Nephron progenitor cell (in vitro differentiated cells): ENCODE measurements at regions not wholly inside any gene's neighbourhood (a gene's known extent, or its start where the extent isn't known, plus 50 kb on each side); places are given as distances from the start of the nearest gene placed in this dataset.

Source experiments
- DNase-seq: peaks from one replicate; pipeline ENCODE4 v3.0.0; 2021
- H3K27ac Mint-ChIP-seq: 2 replicates; pipeline ENCODE4 v1.8.0; 2021; ENCODE audit warnings: mild to moderate bottlenecking, moderate library complexity, mixed read lengths
- H3K27me3 Mint-ChIP-seq: 2 replicates; pipeline ENCODE4 v1.8.0; 2021; ENCODE audit warnings: mild to moderate bottlenecking, low read depth, mixed read lengths; ENCODE audit not compliant: poor library complexity
- H3K36me3 Mint-ChIP-seq: 2 replicates; pipeline ENCODE4 v1.8.0; 2021; ENCODE audit warnings: low read depth, mixed read lengths
- H3K4me1 Mint-ChIP-seq: 2 replicates; pipeline ENCODE4 v1.8.0; 2021; ENCODE audit warnings: mixed read lengths
- H3K4me3 Mint-ChIP-seq: 2 replicates; pipeline ENCODE4 v1.8.0; 2021; ENCODE audit warnings: mild to moderate bottlenecking, moderate library complexity, mixed read lengths
- H3K9me3 Mint-ChIP-seq: 2 replicates; pipeline ENCODE4 v1.8.0; 2021; ENCODE audit warnings: mild to moderate bottlenecking, moderate library complexity, mixed read lengths
- TF ChIP-seq, protein P1 (sequence below): fragments of 200-600 bp; sonication (generic); IDR thresholded peaks from 2 replicates; pipeline ENCODE4 v1.5.0; 2021; ENCODE audit warnings: antibody characterized with exemption

DNA sequence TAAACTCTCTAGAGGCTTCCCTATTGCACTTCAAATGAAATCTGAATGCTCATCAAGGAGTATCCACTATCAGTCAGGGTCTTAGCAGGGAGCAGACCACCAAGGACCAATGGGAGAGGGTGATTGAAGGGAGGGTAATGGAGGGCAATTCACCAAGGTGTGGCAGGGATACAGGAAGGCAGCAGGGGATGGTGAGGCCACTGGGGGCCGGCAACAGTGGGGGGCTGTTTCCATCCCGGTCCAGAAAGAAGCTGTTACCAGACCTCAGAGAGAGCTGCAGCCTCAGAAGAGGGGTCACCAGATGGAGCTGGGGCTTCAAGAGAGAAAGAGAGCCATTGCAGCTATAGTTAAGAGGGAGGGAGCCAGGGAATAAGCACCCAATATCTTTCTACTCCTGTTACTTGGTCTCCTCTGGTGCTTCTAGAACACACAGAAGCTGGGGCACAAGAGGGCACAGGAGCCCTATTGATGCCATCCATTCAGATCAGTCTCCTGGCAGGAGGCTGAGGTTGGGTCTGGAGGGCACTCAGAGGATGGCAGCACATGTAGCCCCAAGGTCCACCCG, 417.6 kb downstream of the PTPRU start:
- peaks cover 6% of the 10 kb centered on the region for H3K4me1 Mint-ChIP-seq
- H3K9me3 Mint-ChIP-seq: peaks cover 8% of the 10 kb centered on the region
- H3K36me3 Mint-ChIP-seq: no peaks in the 10 kb centered on the region
- no peak overlapping the region for H3K27ac Mint-ChIP-seq
- H3K4me3 Mint-ChIP-seq: no peak overlapping the region
- H3K27me3 Mint-ChIP-seq: peaks cover 11% of the 10 kb centered on the region
- no peak for DNase-seq
- TF ChIP-seq, protein P1, sequence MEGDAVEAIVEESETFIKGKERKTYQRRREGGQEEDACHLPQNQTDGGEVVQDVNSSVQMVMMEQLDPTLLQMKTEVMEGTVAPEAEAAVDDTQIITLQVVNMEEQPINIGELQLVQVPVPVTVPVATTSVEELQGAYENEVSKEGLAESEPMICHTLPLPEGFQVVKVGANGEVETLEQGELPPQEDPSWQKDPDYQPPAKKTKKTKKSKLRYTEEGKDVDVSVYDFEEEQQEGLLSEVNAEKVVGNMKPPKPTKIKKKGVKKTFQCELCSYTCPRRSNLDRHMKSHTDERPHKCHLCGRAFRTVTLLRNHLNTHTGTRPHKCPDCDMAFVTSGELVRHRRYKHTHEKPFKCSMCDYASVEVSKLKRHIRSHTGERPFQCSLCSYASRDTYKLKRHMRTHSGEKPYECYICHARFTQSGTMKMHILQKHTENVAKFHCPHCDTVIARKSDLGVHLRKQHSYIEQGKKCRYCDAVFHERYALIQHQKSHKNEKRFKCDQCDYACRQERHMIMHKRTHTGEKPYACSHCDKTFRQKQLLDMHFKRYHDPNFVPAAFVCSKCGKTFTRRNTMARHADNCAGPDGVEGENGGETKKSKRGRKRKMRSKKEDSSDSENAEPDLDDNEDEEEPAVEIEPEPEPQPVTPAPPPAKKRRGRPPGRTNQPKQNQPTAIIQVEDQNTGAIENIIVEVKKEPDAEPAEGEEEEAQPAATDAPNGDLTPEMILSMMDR: no peak

DNA sequence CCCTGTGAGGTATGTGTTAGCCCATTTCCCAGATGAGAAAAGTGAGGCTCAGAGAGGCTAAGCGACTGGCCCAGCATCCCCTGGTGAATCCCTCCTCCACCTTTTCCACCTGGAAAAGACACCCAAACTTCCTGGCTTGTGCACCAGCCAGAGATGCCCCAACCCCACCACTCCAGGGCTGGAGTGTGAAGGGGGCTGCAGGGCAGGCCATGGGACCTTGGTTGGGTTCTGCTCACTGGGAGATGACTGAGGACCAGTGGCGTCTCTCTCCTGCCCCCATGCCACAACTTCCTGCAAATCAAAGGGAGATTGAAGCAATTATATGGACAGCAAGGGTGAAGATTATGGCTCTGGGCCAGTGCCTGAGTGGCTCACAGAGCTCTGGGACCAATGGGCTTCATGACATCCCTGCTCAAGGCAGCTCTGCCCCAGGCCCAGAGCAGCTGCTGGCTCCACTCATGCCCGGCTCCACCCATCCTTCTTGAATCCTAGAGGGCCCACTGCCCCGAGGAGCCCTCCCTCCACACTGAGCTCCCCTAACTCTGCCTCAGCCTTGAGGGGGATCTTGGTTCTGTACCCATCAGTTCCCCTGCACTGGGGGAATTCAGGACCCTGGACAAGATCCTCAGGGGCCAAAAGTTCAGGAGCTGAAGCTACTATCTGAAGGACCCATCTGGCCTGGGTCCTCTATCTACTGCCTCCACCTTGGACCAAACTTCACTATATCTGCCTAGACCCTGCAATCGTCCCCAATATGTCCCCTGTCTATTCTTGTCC, 416.9 kb downstream of the PTPRU start:
- H3K9me3 Mint-ChIP-seq: peaks cover 4% of the 10 kb centered on the region
- peaks cover 6% of the 10 kb centered on the region for H3K4me1 Mint-ChIP-seq
- no peak overlapping the region for H3K4me3 Mint-ChIP-seq
- TF ChIP-seq, protein P1: no peak
- no peaks in the 10 kb centered on the region for H3K36me3 Mint-ChIP-seq
- H3K27me3 Mint-ChIP-seq: peaks cover 11% of the 10 kb centered on the region
- DNase-seq: peak; percentile 42
- no peak overlapping the region for H3K27ac Mint-ChIP-seq

DNA sequence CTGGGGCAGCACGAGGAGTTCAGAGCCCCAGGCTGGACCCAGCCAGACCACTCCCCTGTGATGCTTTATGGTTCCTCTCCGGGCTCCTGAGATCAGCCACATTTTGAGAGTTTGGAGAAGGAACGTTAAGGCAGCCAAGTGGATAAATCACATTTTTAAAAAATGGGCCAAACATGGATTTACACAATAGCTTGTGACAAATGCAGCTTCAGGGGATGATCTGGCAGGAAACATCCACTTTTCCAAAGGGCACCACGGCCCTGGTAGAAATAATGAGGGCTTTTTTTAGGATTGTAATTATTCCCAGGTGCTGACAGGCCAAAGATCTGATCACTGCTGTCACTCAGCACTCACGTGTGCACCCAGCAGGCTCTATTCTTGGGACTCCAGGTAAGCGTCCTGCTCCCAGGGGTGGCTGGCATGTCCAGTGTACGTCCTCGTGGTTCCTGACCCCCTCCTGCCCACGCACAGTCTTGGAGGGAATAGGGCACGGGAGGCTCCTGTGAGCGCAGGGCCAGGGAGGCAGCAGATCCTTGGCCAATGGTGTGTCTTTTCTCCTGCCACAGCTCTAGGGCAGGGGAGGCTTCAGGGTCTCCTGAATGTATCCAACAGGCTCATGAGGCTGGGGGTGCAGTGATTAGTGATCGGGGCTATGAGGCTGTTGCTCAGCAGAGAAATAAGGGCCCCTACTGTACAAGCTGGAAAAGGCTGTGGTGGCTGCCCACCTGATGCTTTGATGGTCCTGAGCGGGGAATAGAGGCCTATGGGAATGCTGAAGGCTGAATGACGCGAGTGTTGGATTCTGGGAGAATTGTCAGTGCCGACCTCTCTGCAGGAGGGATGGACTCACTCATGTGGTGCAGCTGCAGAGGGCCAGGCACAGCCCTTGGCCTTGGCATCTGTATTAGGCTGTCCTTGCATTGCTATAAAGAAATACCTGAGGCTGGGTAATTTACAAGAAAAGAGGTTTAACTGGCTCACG, 415.7 kb downstream of the PTPRU start:
- Mint-ChIP-seq H3K9me3 (peaks cover 4% of the 10 kb centered on the region), H3K36me3 (no peaks in the 10 kb centered on the region), H3K27ac (peak overlapping the region; percentile 47), H3K4me3 (no peak overlapping the region), H3K4me1 (peaks cover 6% of the 10 kb centered on the region), H3K27me3 (peaks cover 17% of the 10 kb centered on the region)
- DNase-seq: no peak
- TF ChIP-seq, protein P1: no peak

DNA sequence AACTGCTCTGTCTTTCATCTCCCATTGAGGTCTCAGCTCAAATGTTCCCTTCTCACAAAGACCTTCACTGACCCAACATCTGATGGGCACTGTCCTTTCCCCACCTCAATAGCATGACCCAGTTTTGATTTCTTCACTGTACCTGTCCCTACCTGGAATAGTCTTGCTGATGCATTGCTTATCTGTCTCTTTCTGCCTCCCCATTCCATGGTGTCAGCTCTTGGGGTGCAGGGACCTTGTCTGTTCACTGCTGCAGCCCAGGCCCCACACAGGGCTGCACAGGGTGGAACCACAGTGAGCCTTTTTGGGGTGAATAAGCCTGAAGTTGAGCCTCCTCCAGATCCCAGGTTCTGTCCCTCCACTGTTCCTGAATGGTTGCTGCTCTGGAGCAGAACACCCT, 414.9 kb downstream of the PTPRU start:
- no peak overlapping the region for H3K27ac Mint-ChIP-seq
- no peak for DNase-seq
- H3K36me3 Mint-ChIP-seq: no peaks in the 10 kb centered on the region
- H3K9me3 Mint-ChIP-seq: no peaks in the 10 kb centered on the region
- H3K27me3 Mint-ChIP-seq: peaks cover 17% of the 10 kb centered on the region
- no peak overlapping the region for H3K4me3 Mint-ChIP-seq
- TF ChIP-seq, protein P1: no peak
- H3K4me1 Mint-ChIP-seq: peaks cover 5% of the 10 kb centered on the region

DNA sequence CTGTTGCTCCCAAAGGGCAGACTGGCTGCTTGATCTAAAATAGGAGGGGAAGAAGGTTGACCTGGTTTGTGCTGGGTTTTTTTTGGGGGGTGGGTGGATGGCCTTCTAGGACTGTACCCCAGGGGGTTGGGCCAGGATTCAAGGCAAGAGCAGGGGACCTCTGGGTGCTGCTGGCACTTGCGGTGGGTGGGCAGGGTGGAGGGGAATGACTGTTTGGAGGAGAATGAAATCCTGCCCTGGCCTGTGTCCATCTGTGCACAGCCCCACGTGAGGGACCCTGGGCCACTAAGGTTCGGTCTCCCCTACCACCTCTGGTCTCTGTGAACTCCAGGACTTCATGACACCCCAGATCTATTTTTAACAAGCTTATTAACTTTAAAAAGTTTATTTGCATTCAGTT, 414.2 kb downstream of the PTPRU start:
- Mint-ChIP-seq H3K4me3 (no peak overlapping the region), H3K36me3 (no peaks in the 10 kb centered on the region), H3K4me1 (no peaks in the 10 kb centered on the region), H3K9me3 (no peaks in the 10 kb centered on the region), H3K27me3 (peaks cover 17% of the 10 kb centered on the region), H3K27ac (no peak overlapping the region)
- TF ChIP-seq, protein P1: no peak
- no peak for DNase-seq
